Suprapubic skin (tissue), 3 donors: ENCODE measurements at regions not wholly inside any gene's neighbourhood (a gene's known extent, or its start where the extent isn't known, plus 50 kb on each side); places are given as distances from the start of the nearest gene placed in this dataset.

Experiments
- CTCF ChIP-seq, 2 donors: fragments of 200-600 bp in 1 of 2; fragments of 450-650 bp in 1 of 2; sonication (generic) in 1 of 2; IDR thresholded peaks; one replicate each; pipeline ENCODE4 v1.5.1; 2016 to 2019; ENCODE audit warnings: antibody characterized with exemption in 2 of 2, mild to moderate bottlenecking in 1 of 2, moderate library complexity in 1 of 2
- POLR2AphosphoS5 ChIP-seq, 3 donors: sonication (generic); formaldehyde crosslinking; IDR thresholded peaks; one replicate each; pipeline ENCODE4 v1.6.1; 2017; ENCODE audit warnings: antibody characterized with exemption in 3 of 3

- TF ChIP-seq CTCF (IDR thresholded peaks at IDR 0.05) (no peak), POLR2AphosphoS5 (IDR thresholded peaks at IDR 0.05) (no peak)
Measured at GRCh38 chr13:34419025-34419424, 523.0 kb upstream of the NBEA start.
